Stimulated activated CD4-positive, alpha-beta T cell treated with anti-CD3 and anti-CD28 coated beads, Interleukin-4, amount 100 ng/mL, for 4 hours (primary cell): ENCODE measurements at regions not wholly inside any gene's neighbourhood (a gene's known extent, or its start where the extent isn't known, plus 50 kb on each side); places are given as distances from the start of the nearest gene placed in this dataset.
A peak's percentile ranks its signal among the peaks of the same experiment; 100 is the strongest.
"Not testable (repeated sequence)": the region's sequence is repeated elsewhere in the genome, so short reads cannot be mapped to it uniquely, and the experiment has no call there.

Source experiments
- DNase-seq, 2 experiments: peaks; one replicate each; pipeline ENCODE4 v3.0.0-alpha.2; 2020

- not testable (repeated sequence) for DNase-seq
Observed at GRCh38 chr17:30638968-30639367, 161.8 kb downstream of the GOSR1 start.

- DNase-seq = not testable (repeated sequence)
Observed at GRCh38 chr17:30631651-30632050, 154.4 kb downstream of the GOSR1 start.

- not testable (repeated sequence) for DNase-seq
Observed at GRCh38 chr17:30625380-30625779, 148.2 kb downstream of the GOSR1 start.

GRCh38 chr17:30624180-30624579 is 147.0 kb downstream of the GOSR1 start:
- not testable (repeated sequence) for DNase-seq

GRCh38 chr17:30609682-30610081 is 132.5 kb downstream of the GOSR1 start:
- DNase-seq = not testable (repeated sequence)

- DNase-seq = no peak
Observed at GRCh38 chr17:30605523-30605922, 128.3 kb downstream of the GOSR1 start.

GRCh38 chr17:30605027-30605426 is 127.8 kb downstream of the GOSR1 start:
- no peak for DNase-seq

- DNase-seq = not testable (repeated sequence)
Observed at GRCh38 chr17:30602396-30602795, 125.2 kb downstream of the GOSR1 start.

- DNase-seq = not testable (repeated sequence)
Observed at GRCh38 chr17:30601984-30602383, 124.8 kb downstream of the GOSR1 start.

- DNase-seq = peak; percentile 3 to 13
Observed at GRCh38 chr17:30600830-30601494, 123.8 kb downstream of the GOSR1 start.

- DNase-seq = peak; percentile 25 to 62
Observed at GRCh38 chr17:30600060-30600829, 123.0 kb downstream of the GOSR1 start.

GRCh38 chr17:30599428-30600059 is 122.3 kb downstream of the GOSR1 start:
- DNase-seq = no peak

GRCh38 chr17:30597776-30598288 is 120.6 kb downstream of the GOSR1 start:
- DNase-seq = no peak

- not testable (repeated sequence) for DNase-seq
Observed at GRCh38 chr17:30596948-30597775, 120.0 kb downstream of the GOSR1 start.

- not testable (repeated sequence) for DNase-seq
Observed at GRCh38 chr17:30594953-30595371, 117.8 kb downstream of the GOSR1 start.

- DNase-seq = no peak
Observed at GRCh38 chr17:30594223-30594952, 117.2 kb downstream of the GOSR1 start.

GRCh38 chr17:30590081-30590733 is 113.0 kb downstream of the GOSR1 start:
- no peak for DNase-seq

- no peak for DNase-seq
Observed at GRCh38 chr17:30589431-30589830, 112.2 kb downstream of the GOSR1 start.

GRCh38 chr17:30588798-30589247 is 111.6 kb downstream of the GOSR1 start:
- no peak for DNase-seq

- DNase-seq = no peak
Observed at GRCh38 chr17:30586818-30587595, 109.8 kb downstream of the GOSR1 start.
